ENCODE measurements at regions not wholly inside any gene's neighbourhood (a gene's known extent, or its start where the extent isn't known, plus 50 kb on each side); places are given as distances from the start of the nearest gene placed in this dataset.

- TF ChIP-seq CTCF (IDR thresholded peaks at IDR 0.05) (no peak), POLR2A (IDR thresholded peaks at IDR 0.05) (no peak), EP300 (IDR thresholded peaks at IDR 0.05) (no peak)
Measured at GRCh38 chr5:54670281-54670680, 152.7 kb downstream of the SNX18 start.

All from stomach (tissue), 4 donors.